ENCODE measurements at regions not wholly inside any gene's neighbourhood (a gene's known extent, or its start where the extent isn't known, plus 50 kb on each side); places are given as distances from the start of the nearest gene placed in this dataset.

- Mint-ChIP-seq H3K4me1 (peaks cover 3% of the 10 kb centered on the region), H3K4me3 (no peak overlapping the region), H3K9me3 (ENCODE audit: insufficient read depth) (peaks cover 10% of the 10 kb centered on the region), H3K27me3 (peaks cover 38% of the 10 kb centered on the region), H3K27ac (no peak overlapping the region)
- CTCF ChIA-PET: no interaction called here
- Histone ChIP-seq H3K79me2 (ENCODE audit: control insufficient read depth, insufficient read depth, low read length) (no peaks in the 10 kb centered on the region), H3K27ac (ENCODE audit: low read length in 2 of 2) (no peak overlapping the region), H2AFZ (ENCODE audit: insufficient read depth, low read depth, low read length, poor library complexity, severe bottlenecking) (no peak overlapping the region), H3K36me3 (replicated peaks in 1 of 2; ENCODE audit: control extremely low read depth in 1 of 2, control insufficient read depth in 1 of 2, extremely low read depth in 1 of 2, insufficient read depth in 2 of 2, low read length in 1 of 2) (no peaks in the 10 kb centered on the region), H3K4me3 (ENCODE audit: control extremely low read depth in 1 of 5, extremely low read depth in 1 of 5, insufficient read depth in 1 of 5, low read depth in 2 of 5, low read length in 4 of 5) (no peak overlapping the region), H3K27me3 (replicated peaks in 1 of 4; ENCODE audit: control extremely low read depth in 1 of 4, control insufficient read depth in 3 of 4, insufficient read depth in 4 of 4, low read length in 3 of 4) (peaks cover 0 to 12% (median 0%) of the 10 kb centered on the region in 4 experiments), H3K9ac (ENCODE audit: low read length) (no peak overlapping the region), H4K20me1 (ENCODE audit: control insufficient read depth, insufficient read depth, low read length, poor library complexity, severe bottlenecking) (no peaks in the 10 kb centered on the region), H3K4me2 (replicated peaks; ENCODE audit: low read depth, low read length, poor library complexity, severe bottlenecking) (no peak overlapping the region), H3K4me1 (ENCODE audit: control insufficient read depth in 2 of 2, insufficient read depth in 2 of 2, low read length in 2 of 2) (no peaks in the 10 kb centered on the region), H3K9me3 (ENCODE audit: control extremely low read depth in 1 of 3, control insufficient read depth in 2 of 3, insufficient read depth in 1 of 3, low read length in 2 of 3) (peaks cover 0 to 37% (median 14%) of the 10 kb centered on the region in 3 donors)
- intact Hi-C loops (cut with micrococcal nuclease): no loop called here
- DNase-seq: no peak
- POLR2A ChIA-PET: no interaction called here
- TF ChIP-seq EZH2 (IDR thresholded peaks at IDR 0.05; ENCODE audit: borderline replicate concordance, insufficient read depth, low read depth, low read length, poor library complexity, severe bottlenecking) (no peak), CTCF (IDR thresholded peaks at IDR 0.05) (no peak)
- ATAC-seq (ENCODE audit: low read depth): no peak
- WGBS (ENCODE audit: insufficient coverage): 72% methylated on average over 9 of the region's 10 CpGs
These were observed 77.9 kb upstream of the RFLNA start for GRCh38 chr12:124216966-124217365.

- TF ChIP-seq CTCF (IDR thresholded peaks at IDR 0.05): no peak
- no peak for TF ChIP-seq EZH2 (IDR thresholded peaks at IDR 0.05; ENCODE audit: borderline replicate concordance, insufficient read depth, low read depth, low read length, poor library complexity, severe bottlenecking)
- DNase-seq: no peak
- no peak overlapping the region for H3K27ac Mint-ChIP-seq
- peaks cover 0 to 37% (median 14%) of the 10 kb centered on the region in 3 donors for H3K9me3 ChIP-seq (ENCODE audit: control extremely low read depth in 1 of 3, control insufficient read depth in 2 of 3, insufficient read depth in 1 of 3, low read length in 2 of 3)
- H3K4me1 Mint-ChIP-seq: peaks cover 3% of the 10 kb centered on the region
- H3K27me3 Mint-ChIP-seq: peaks cover 42% of the 10 kb centered on the region
- H3K9ac ChIP-seq (ENCODE audit: low read length): no peak overlapping the region
- no peak overlapping the region for H3K4me3 Mint-ChIP-seq
- intact Hi-C loops (cut with micrococcal nuclease): no loop called here
- H2AFZ ChIP-seq (ENCODE audit: insufficient read depth, low read depth, low read length, poor library complexity, severe bottlenecking): no peak overlapping the region
- H3K27ac ChIP-seq (ENCODE audit: low read length in 2 of 2): no peak overlapping the region
- no peaks in the 10 kb centered on the region for H3K4me1 ChIP-seq (ENCODE audit: control insufficient read depth in 2 of 2, insufficient read depth in 2 of 2, low read length in 2 of 2)
- ATAC-seq (ENCODE audit: low read depth): no peak
- POLR2A ChIA-PET: no interaction called here
- no peaks in the 10 kb centered on the region for H3K36me3 ChIP-seq (replicated peaks in 1 of 2; ENCODE audit: control extremely low read depth in 1 of 2, control insufficient read depth in 1 of 2, extremely low read depth in 1 of 2, insufficient read depth in 2 of 2, low read length in 1 of 2)
- H4K20me1 ChIP-seq (ENCODE audit: control insufficient read depth, insufficient read depth, low read length, poor library complexity, severe bottlenecking): no peaks in the 10 kb centered on the region
- no peaks in the 10 kb centered on the region for H3K79me2 ChIP-seq (ENCODE audit: control insufficient read depth, insufficient read depth, low read length)
- H3K4me2 ChIP-seq (replicated peaks; ENCODE audit: low read depth, low read length, poor library complexity, severe bottlenecking): no peak overlapping the region
- CTCF ChIA-PET: no interaction called here
- WGBS (ENCODE audit: insufficient coverage): 69% methylated on average over 17 of the region's 22 CpGs
- H3K4me3 ChIP-seq (ENCODE audit: control extremely low read depth in 1 of 5, extremely low read depth in 1 of 5, insufficient read depth in 1 of 5, low read depth in 2 of 5, low read length in 4 of 5): no peak overlapping the region
- peaks cover 10% of the 10 kb centered on the region for H3K9me3 Mint-ChIP-seq (ENCODE audit: insufficient read depth)
- H3K27me3 ChIP-seq (replicated peaks in 1 of 4; ENCODE audit: control extremely low read depth in 1 of 4, control insufficient read depth in 3 of 4, insufficient read depth in 4 of 4, low read length in 3 of 4): peaks cover 0 to 12% (median 0%) of the 10 kb centered on the region in 4 experiments
These were observed 77.2 kb upstream of the RFLNA start for GRCh38 chr12:124217508-124218242.

All from B cell (primary cell).